PC-3 (cell line): ENCODE measurements at regions not wholly inside any gene's neighbourhood (a gene's known extent, or its start where the extent isn't known, plus 50 kb on each side); places are given as distances from the start of the nearest gene placed in this dataset.

Source experiments
- ATAC-seq: fragments of 200-7000 bp; cut with Tn5 transposase; 2 replicates; pipeline ENCODE4 v1.9.1; 2020; ENCODE audit warnings: mild to moderate bottlenecking, moderate library complexity
- BruUV-seq: library from RNA; stranded (reverse); fragments of 400-500 nt; replicated peaks from 2 replicates; lab custom pipeline; 2021; lab: Mats Ljungman, UMichigan
- CTCF ChIA-PET: fragments of 300-600 bp; sonication (Branson Sonifier 250); formaldehyde crosslinking; loops from one replicate; lab custom pipeline; 2022; ENCODE audit warnings: antibody characterized with exemption; lab: Charles Lee
- POLR2A ChIA-PET: fragments of 300-600 bp; sonication (Branson Sonifier 250); formaldehyde crosslinking; loops from one replicate; lab custom pipeline; 2022; ENCODE audit warnings: antibody characterized with exemption; ENCODE audit not compliant: unreplicated experiment; lab: Charles Lee
- DNase-seq: peaks from one replicate; pipeline ENCODE4 v3.0.0-alpha.2; 2015
- H2AFZ ChIP-seq: fragments of 300-600 bp; sonication (generic); 2 replicates; pipeline ENCODE4 v1.6.0; 2016; ENCODE audit warnings: antibody characterized with exemption, low read length
- H3F3A ChIP-seq: fragments of 300-600 bp; sonication (generic); one replicate; pipeline ENCODE4 v1.6.0; 2017; ENCODE audit warnings: antibody characterized with exemption, low read length, control low read depth, mild to moderate bottlenecking; ENCODE audit not compliant: unreplicated experiment
- H3K27ac ChIP-seq: fragments of 300-600 bp; sonication (generic); 2 replicates; pipeline ENCODE4 v1.5.1; 2016; ENCODE audit warnings: mild to moderate bottlenecking, low read length
- H3K27me3 ChIP-seq: fragments of 300-600 bp; sonication (generic); 2 replicates; pipeline ENCODE4 v1.6.1; 2016; ENCODE audit warnings: low read length, mixed read lengths
- H3K36me3 ChIP-seq: fragments of 300-600 bp; sonication (generic); 2 replicates; pipeline ENCODE4 v1.6.1; 2016; ENCODE audit warnings: low read depth, mixed run types, low read length, mixed read lengths
- H3K4me1 ChIP-seq: fragments of 300-600 bp; sonication (generic); 2 replicates; pipeline ENCODE4 v1.5.1; 2016; ENCODE audit warnings: low read length; ENCODE audit not compliant: insufficient read depth
- H3K4me2 ChIP-seq: fragments of 300-600 bp; sonication (generic); 2 replicates; pipeline ENCODE4 v1.6.0; 2016; ENCODE audit warnings: low read length
- H3K4me3 ChIP-seq: fragments of 300-600 bp; sonication (generic); 2 replicates; pipeline ENCODE4 v1.5.1; 2016; ENCODE audit warnings: mild to moderate bottlenecking, low read length, mixed read lengths
- H3K79me2 ChIP-seq: fragments of 300-600 bp; sonication (generic); 2 replicates; pipeline ENCODE4 v1.6.1; 2017; ENCODE audit warnings: low read length, mixed read lengths
- H3K9ac ChIP-seq: fragments of 300-600 bp; sonication (generic); 2 replicates; pipeline ENCODE4 v1.6.0; 2016; ENCODE audit warnings: mild to moderate bottlenecking, low read length
- H3K9me2 ChIP-seq: fragments of 300-600 bp; sonication (generic); replicated peaks from 2 replicates; pipeline ENCODE4 v1.6.1; 2016; ENCODE audit warnings: mixed run types, low read length, mixed read lengths
- H3K9me3 ChIP-seq: fragments of 300-600 bp; sonication (generic); 2 replicates; pipeline ENCODE4 v1.6.1; 2016; ENCODE audit warnings: low read length, mixed read lengths
- H4K20me1 ChIP-seq: fragments of 300-600 bp; sonication (generic); 2 replicates; pipeline ENCODE4 v1.6.1; 2016; ENCODE audit warnings: low read length, mixed read lengths
- EZH2 ChIP-seq: fragments of 300-600 bp; sonication (generic); IDR thresholded peaks from one replicate; pipeline ENCODE4 v1.6.1; 2017; ENCODE audit warnings: antibody characterized with exemption, mild to moderate bottlenecking, low read length; ENCODE audit not compliant: unreplicated experiment
- EZH2phosphoT487 ChIP-seq: fragments of 300-600 bp; sonication (generic); IDR thresholded peaks from 2 replicates; pipeline ENCODE4 v1.6.1; 2018; ENCODE audit warnings: mild to moderate bottlenecking, antibody characterized with exemption, low read length, borderline replicate concordance
- intact Hi-C: fragments of 100-400 bp; cut with micrococcal nuclease; formaldehyde crosslinking; loops from 2 replicates; pipeline ENCODE4 v1.9.0; 2023
- TF ChIP-seq, protein P1 (sequence below): fragments of 300-600 bp; sonication (generic); conservative IDR thresholded peaks from 2 replicates; pipeline ENCODE4 v1.5.1; 2017; ENCODE audit warnings: antibody characterized with exemption, low read depth, mild to moderate bottlenecking, low read length

DNA sequence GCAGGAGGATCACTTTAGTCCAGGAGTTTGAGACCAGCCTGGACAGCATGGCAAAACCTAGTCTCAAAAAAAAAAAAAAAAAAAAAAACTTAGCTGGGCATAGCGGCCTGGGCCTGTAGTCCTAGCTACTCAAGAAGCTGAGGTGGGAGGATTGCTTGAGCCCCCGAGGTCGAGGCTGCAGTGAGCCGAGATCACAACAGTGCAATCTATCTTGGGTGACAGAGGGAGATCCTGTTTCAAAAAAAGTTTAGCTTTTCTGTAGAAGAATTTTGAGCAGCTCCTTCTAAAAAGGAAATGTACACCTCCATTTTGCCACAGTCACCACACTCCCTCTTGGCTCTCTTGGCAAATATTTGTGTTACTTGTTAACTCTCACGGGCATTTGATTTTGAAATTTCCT, 505.8 kb downstream of the DOK5 start:
- CTCF ChIA-PET: no interaction called here

GRCh38 chr20:54980103-54980960, 504.9 kb downstream of the DOK5 start:
- no peaks in the 10 kb centered on the region for H4K20me1 ChIP-seq
- no peaks in the 10 kb centered on the region for H3K27me3 ChIP-seq
- no peaks in the 10 kb centered on the region for H3K4me1 ChIP-seq
- H3K4me2 ChIP-seq: no peak overlapping the region
- H3K36me3 ChIP-seq: no peaks in the 10 kb centered on the region
- H3F3A ChIP-seq: no peaks in the 10 kb centered on the region
- intact Hi-C loops: no loop called here
- H3K9me2 ChIP-seq: no peaks in the 10 kb centered on the region
- no peak overlapping the region for H3K27ac ChIP-seq
- peaks cover 11% of the 10 kb centered on the region for H3K9me3 ChIP-seq
- H3K9ac ChIP-seq: no peak overlapping the region
- DNase-seq: peak; percentile 44
- ChIA-PET CTCF (no interaction called here), POLR2A (no interaction called here)
- H3K4me3 ChIP-seq: no peak overlapping the region
- ATAC-seq: no peak
- no TSS peak for BruUV-seq
- H2AFZ ChIP-seq: no peak overlapping the region
- no peaks in the 10 kb centered on the region for H3K79me2 ChIP-seq
- TF ChIP-seq, protein P1, sequence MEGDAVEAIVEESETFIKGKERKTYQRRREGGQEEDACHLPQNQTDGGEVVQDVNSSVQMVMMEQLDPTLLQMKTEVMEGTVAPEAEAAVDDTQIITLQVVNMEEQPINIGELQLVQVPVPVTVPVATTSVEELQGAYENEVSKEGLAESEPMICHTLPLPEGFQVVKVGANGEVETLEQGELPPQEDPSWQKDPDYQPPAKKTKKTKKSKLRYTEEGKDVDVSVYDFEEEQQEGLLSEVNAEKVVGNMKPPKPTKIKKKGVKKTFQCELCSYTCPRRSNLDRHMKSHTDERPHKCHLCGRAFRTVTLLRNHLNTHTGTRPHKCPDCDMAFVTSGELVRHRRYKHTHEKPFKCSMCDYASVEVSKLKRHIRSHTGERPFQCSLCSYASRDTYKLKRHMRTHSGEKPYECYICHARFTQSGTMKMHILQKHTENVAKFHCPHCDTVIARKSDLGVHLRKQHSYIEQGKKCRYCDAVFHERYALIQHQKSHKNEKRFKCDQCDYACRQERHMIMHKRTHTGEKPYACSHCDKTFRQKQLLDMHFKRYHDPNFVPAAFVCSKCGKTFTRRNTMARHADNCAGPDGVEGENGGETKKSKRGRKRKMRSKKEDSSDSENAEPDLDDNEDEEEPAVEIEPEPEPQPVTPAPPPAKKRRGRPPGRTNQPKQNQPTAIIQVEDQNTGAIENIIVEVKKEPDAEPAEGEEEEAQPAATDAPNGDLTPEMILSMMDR: peak; percentile 64
- TF ChIP-seq EZH2: no peak
- TF ChIP-seq EZH2phosphoT487: no peak

More for the DNA sequence above, 505.8 kb downstream of the DOK5 start:
- no peak for ATAC-seq
- Histone ChIP-seq H3F3A (no peaks in the 10 kb centered on the region), H3K4me1 (no peaks in the 10 kb centered on the region), H3K4me3 (no peak overlapping the region), H2AFZ (no peak overlapping the region), H3K27ac (no peak overlapping the region), H3K79me2 (no peaks in the 10 kb centered on the region), H4K20me1 (no peaks in the 10 kb centered on the region), H3K9me2 (no peaks in the 10 kb centered on the region), H3K27me3 (no peaks in the 10 kb centered on the region), H3K9ac (no peak overlapping the region), H3K9me3 (peaks cover 11% of the 10 kb centered on the region), H3K36me3 (no peaks in the 10 kb centered on the region), H3K4me2 (no peak overlapping the region)
- no peak for TF ChIP-seq EZH2phosphoT487
- TF ChIP-seq, protein P1: no peak
- no peak for TF ChIP-seq EZH2
- BruUV-seq: no TSS peak
- intact Hi-C loops: no loop called here
- DNase-seq: no peak
- POLR2A ChIA-PET: no interaction called here

- no peak overlapping the region for H3K4me3 ChIP-seq
These were observed 474.9 kb downstream of the DOK5 start for GRCh38 chr20:54950304-54950703.

More at GRCh38 chr20:54950304-54950703, 474.9 kb downstream of the DOK5 start:
- H2AFZ ChIP-seq: no peak overlapping the region
- ATAC-seq: no peak
- H3K79me2 ChIP-seq: no peaks in the 10 kb centered on the region
- peaks cover 9% of the 10 kb centered on the region for H3K9me3 ChIP-seq
- no peaks in the 10 kb centered on the region for H3K4me1 ChIP-seq
- no peak overlapping the region for H3K27ac ChIP-seq
- intact Hi-C loops: no loop called here
- H3K36me3 ChIP-seq: no peaks in the 10 kb centered on the region
- no TSS peak for BruUV-seq
- no peak overlapping the region for H3K9ac ChIP-seq
- no peaks in the 10 kb centered on the region for H3K9me2 ChIP-seq
- no peak for DNase-seq
- H4K20me1 ChIP-seq: no peaks in the 10 kb centered on the region
- H3K27me3 ChIP-seq: no peaks in the 10 kb centered on the region
- ChIA-PET POLR2A (no interaction called here), CTCF (no interaction called here)
- TF ChIP-seq EZH2 (no peak), EZH2phosphoT487 (no peak)
- TF ChIP-seq, protein P1: no peak
- H3F3A ChIP-seq: no peaks in the 10 kb centered on the region
- H3K4me2 ChIP-seq: no peak overlapping the region
